ENCODE measurements at regions not wholly inside any gene's neighbourhood (a gene's known extent, or its start where the extent isn't known, plus 50 kb on each side); places are given as distances from the start of the nearest gene placed in this dataset.

- Histone ChIP-seq H3K9me2 (ENCODE audit: insufficient read depth) (no peaks in the 10 kb centered on the region), H3K27me3 (ENCODE audit: insufficient read depth) (no peaks in the 10 kb centered on the region)
- no peak for ATAC-seq
Measured at GRCh38 chr14:86933958-86934595, 1058.9 kb downstream of the GALC start.

More at GRCh38 chr14:86933958-86934595, 1058.9 kb downstream of the GALC start:
- Histone ChIP-seq H3K4me3 (no peak overlapping the region), H3K4me2 (no peak overlapping the region), H3F3A (replicated peaks; ENCODE audit: low read depth) (no peaks in the 10 kb centered on the region), H2AFZ (no peak overlapping the region), H4K20me1 (replicated peaks; ENCODE audit: insufficient read depth) (no peaks in the 10 kb centered on the region), H3K4me1 (ENCODE audit: insufficient read depth) (no peaks in the 10 kb centered on the region), H3K79me2 (replicated peaks; ENCODE audit: insufficient read depth) (no peaks in the 10 kb centered on the region), H3K27ac (ENCODE audit: low read depth) (no peak overlapping the region), H3K36me3 (ENCODE audit: insufficient read depth) (no peaks in the 10 kb centered on the region)
- no peaks in the 10 kb centered on the region; the same call in 2 of the 3 replicates for H3K9me3 Mint-ChIP-seq
- no peak overlapping the region for H3K27ac Mint-ChIP-seq
- H3K4me1 Mint-ChIP-seq = peaks cover 2% of the 10 kb centered on the region; the same call in 1 of the 3 replicates
- no peaks in the 10 kb centered on the region for H3K27me3 Mint-ChIP-seq (ENCODE audit: insufficient read depth, low read depth, poor library complexity)
- TF ChIP-seq REST (IDR thresholded peaks at IDR 0.05; ENCODE audit: unreplicated experiment) (no peak), STAT1 (IDR thresholded peaks at IDR 0.05; ENCODE audit: unreplicated experiment) (no peak), CREB1 (CRISPR knock-in tag; IDR thresholded peaks at IDR 0.05; ENCODE audit: low read depth) (no peak), NANOG (IDR thresholded peaks at IDR 0.05; ENCODE audit: borderline replicate concordance) (no peak), EZH2phosphoT487 (IDR thresholded peaks at IDR 0.05; ENCODE audit: unreplicated experiment) (no peak), EZH2 (IDR thresholded peaks at IDR 0.05; ENCODE audit: low read depth, unreplicated experiment) (no peak), ETS1 (IDR thresholded peaks at IDR 0.05) (no peak), CTCF (conservative IDR thresholded peaks at IDR 0.05; ENCODE audit: low read depth in 2 of 2) (no peak), POLR2AphosphoS5 (IDR thresholded peaks at IDR 0.05; ENCODE audit: low read depth) (no peak), ZNF331 (CRISPR knock-in tag; IDR thresholded peaks at IDR 0.05; ENCODE audit: low read depth) (no peak), ZNF114 (CRISPR knock-in tag; IDR thresholded peaks at IDR 0.05) (no peak), JUNB (IDR thresholded peaks at IDR 0.05; ENCODE audit: unreplicated experiment) (no peak), ZNF462 (CRISPR knock-in tag; IDR thresholded peaks at IDR 0.05) (no peak)
- H3K36me3 Mint-ChIP-seq (ENCODE audit: low read depth) = no peaks in the 10 kb centered on the region
- no peak for DNase-seq (ENCODE audit: low spot score)
- H3K4me3 Mint-ChIP-seq = no peak overlapping the region

All from GM23338 (cell line).